Left renal pelvis (tissue), 4 donors: ENCODE measurements at regions not wholly inside any gene's neighbourhood (a gene's known extent, or its start where the extent isn't known, plus 50 kb on each side); places are given as distances from the start of the nearest gene placed in this dataset.
"Not testable (repeated sequence)": the region's sequence is repeated elsewhere in the genome, so short reads cannot be mapped to it uniquely, and the experiment has no call there.

ENCODE experiments used
- DNase-seq, 4 donors: peaks; one replicate each; pipeline ENCODE4 v3.0.0-alpha.2; 2013; ENCODE audit warnings: low read depth in 4 of 4, low spot score in 3 of 4

GRCh38 chr11:109041876-109042275, 377.0 kb downstream of the DDX10 start:
- no peak for DNase-seq

GRCh38 chr11:109043315-109043714, 378.4 kb downstream of the DDX10 start:
- no peak for DNase-seq

- no peak for DNase-seq
Measured at GRCh38 chr11:109046284-109046992, 375.6 kb upstream of the C11orf87 start.

- no peak for DNase-seq
Measured at GRCh38 chr11:109048098-109048497, 373.9 kb upstream of the C11orf87 start.

- DNase-seq = no peak
Measured at GRCh38 chr11:109051200-109051599, 370.8 kb upstream of the C11orf87 start.

GRCh38 chr11:109059402-109059801, 362.6 kb upstream of the C11orf87 start:
- no peak for DNase-seq

GRCh38 chr11:109061394-109061793, 360.6 kb upstream of the C11orf87 start:
- DNase-seq = no peak

- no peak for DNase-seq
Measured at GRCh38 chr11:109062445-109062844, 359.5 kb upstream of the C11orf87 start.

GRCh38 chr11:109062871-109063270, 359.1 kb upstream of the C11orf87 start:
- no peak for DNase-seq

GRCh38 chr11:109064618-109065311, 357.2 kb upstream of the C11orf87 start:
- not testable (repeated sequence) for DNase-seq

- DNase-seq = no peak
Measured at GRCh38 chr11:109071262-109071661, 350.7 kb upstream of the C11orf87 start.

GRCh38 chr11:109071712-109072524, 350.1 kb upstream of the C11orf87 start:
- no peak for DNase-seq

GRCh38 chr11:109073032-109073822, 348.8 kb upstream of the C11orf87 start:
- no peak for DNase-seq

GRCh38 chr11:109075976-109076375, 346.0 kb upstream of the C11orf87 start:
- DNase-seq = no peak

- no peak for DNase-seq
Measured at GRCh38 chr11:109076870-109077269, 345.1 kb upstream of the C11orf87 start.

- DNase-seq = no peak
Measured at GRCh38 chr11:109077291-109077920, 344.6 kb upstream of the C11orf87 start.

GRCh38 chr11:109085708-109086373, 336.1 kb upstream of the C11orf87 start:
- DNase-seq = no peak

GRCh38 chr11:109086931-109087330, 335.1 kb upstream of the C11orf87 start:
- no peak for DNase-seq

GRCh38 chr11:109088086-109088485, 333.9 kb upstream of the C11orf87 start:
- no peak for DNase-seq

- no peak for DNase-seq
Measured at GRCh38 chr11:109089144-109089543, 332.8 kb upstream of the C11orf87 start.
